Dermis microvascular lymphatic vessel endothelial cell (primary cell): ENCODE measurements at regions not wholly inside any gene's neighbourhood (a gene's known extent, or its start where the extent isn't known, plus 50 kb on each side); places are given as distances from the start of the nearest gene placed in this dataset.
"Not testable (repeated sequence)": the region's sequence is repeated elsewhere in the genome, so short reads cannot be mapped to it uniquely, and the experiment has no call there.

Experiments used
- DNase-seq, 2 donors: peaks; one replicate each; pipeline versions ENCODE4 v3.0.0 to v3.0.0-alpha.2; 2010; ENCODE audit warnings: low read depth in 2 of 2

GRCh38 chrX:121169099-121170035, 122.0 kb downstream of the GLUD2 start:
- no peak for DNase-seq

GRCh38 chrX:121172703-121173102, 125.3 kb downstream of the GLUD2 start:
- no peak for DNase-seq

- DNase-seq, result no peak
These were observed 132.6 kb downstream of the GLUD2 start for GRCh38 chrX:121179972-121180371.

GRCh38 chrX:121191779-121192178, 144.4 kb downstream of the GLUD2 start:
- DNase-seq, result no peak

- no peak for DNase-seq
These were observed 148.3 kb downstream of the GLUD2 start for GRCh38 chrX:121195719-121196118.

- DNase-seq, result not testable (repeated sequence)
These were observed 149.5 kb downstream of the GLUD2 start for GRCh38 chrX:121196872-121197444.

GRCh38 chrX:121208563-121208962, 161.2 kb downstream of the GLUD2 start:
- DNase-seq, result no peak

- no peak for DNase-seq
These were observed 169.4 kb downstream of the GLUD2 start for GRCh38 chrX:121216641-121217374.

GRCh38 chrX:121221322-121221977, 174.0 kb downstream of the GLUD2 start:
- DNase-seq, result no peak

GRCh38 chrX:121227888-121228287, 180.5 kb downstream of the GLUD2 start:
- DNase-seq, result no peak

- no peak for DNase-seq
These were observed 184.4 kb downstream of the GLUD2 start for GRCh38 chrX:121231566-121232358.

GRCh38 chrX:121236040-121236439, 188.6 kb downstream of the GLUD2 start:
- DNase-seq, result no peak

- DNase-seq, result no peak
These were observed 190.7 kb downstream of the GLUD2 start for GRCh38 chrX:121238093-121238492.

- no peak for DNase-seq
These were observed 197.1 kb downstream of the GLUD2 start for GRCh38 chrX:121244511-121244910.

GRCh38 chrX:121245763-121246162, 198.4 kb downstream of the GLUD2 start:
- DNase-seq, result no peak

GRCh38 chrX:121254336-121254735, 206.9 kb downstream of the GLUD2 start:
- no peak for DNase-seq

GRCh38 chrX:121256647-121257046, 209.2 kb downstream of the GLUD2 start:
- no peak for DNase-seq

GRCh38 chrX:121258545-121258944, 211.1 kb downstream of the GLUD2 start:
- DNase-seq, result no peak

- DNase-seq, result no peak
These were observed 211.8 kb downstream of the GLUD2 start for GRCh38 chrX:121259170-121259569.

- no peak for DNase-seq
These were observed 213.3 kb downstream of the GLUD2 start for GRCh38 chrX:121260596-121261240.
